Stimulated activated CD4-positive, alpha-beta T cell treated with anti-CD3 and anti-CD28 coated beads, Interleukin-4, amount 100 ng/mL, for 48 hours (primary cell): ENCODE measurements at regions not wholly inside any gene's neighbourhood (a gene's known extent, or its start where the extent isn't known, plus 50 kb on each side); places are given as distances from the start of the nearest gene placed in this dataset.

Source experiments
- DNase-seq, 2 donors: peaks; one replicate each; pipeline ENCODE4 v3.0.0-alpha.2; 2020; ENCODE audit warnings: low read depth in 2 of 2

GRCh38 chr22:48568736-48569330, 1258.8 kb downstream of the BRD1 start:
- no peak for DNase-seq

GRCh38 chr22:48567213-48567975, 1260.3 kb downstream of the BRD1 start:
- no peak for DNase-seq

GRCh38 chr22:48566741-48567140, 1260.9 kb downstream of the BRD1 start:
- no peak for DNase-seq

- DNase-seq = no peak
These were observed 1261.7 kb downstream of the BRD1 start for GRCh38 chr22:48565901-48566501.

GRCh38 chr22:48564995-48565394, 1262.7 kb downstream of the BRD1 start:
- DNase-seq = no peak

GRCh38 chr22:48563966-48564330, 1263.7 kb downstream of the BRD1 start:
- no peak for DNase-seq

- DNase-seq = no peak
These were observed 1264.3 kb downstream of the BRD1 start for GRCh38 chr22:48563118-48563965.

GRCh38 chr22:48561676-48562075, 1266.0 kb downstream of the BRD1 start:
- DNase-seq = no peak

GRCh38 chr22:48560836-48561235, 1266.8 kb downstream of the BRD1 start:
- no peak for DNase-seq

GRCh38 chr22:48560389-48560751, 1267.3 kb downstream of the BRD1 start:
- DNase-seq = no peak

GRCh38 chr22:48559647-48560388, 1267.9 kb downstream of the BRD1 start:
- no peak for DNase-seq

- DNase-seq = no peak
These were observed 1268.9 kb downstream of the BRD1 start for GRCh38 chr22:48558606-48559402.

GRCh38 chr22:48558016-48558415, 1269.7 kb downstream of the BRD1 start:
- no peak for DNase-seq

GRCh38 chr22:48557473-48557872, 1270.2 kb downstream of the BRD1 start:
- DNase-seq = no peak

- no peak for DNase-seq
These were observed 1270.9 kb downstream of the BRD1 start for GRCh38 chr22:48556751-48557150.

- DNase-seq = no peak
These were observed 1271.5 kb downstream of the BRD1 start for GRCh38 chr22:48556222-48556621.

- DNase-seq = no peak
These were observed 1272.1 kb downstream of the BRD1 start for GRCh38 chr22:48555606-48556005.

- no peak for DNase-seq
These were observed 1272.6 kb downstream of the BRD1 start for GRCh38 chr22:48554893-48555572.

- DNase-seq = no peak
These were observed 1273.9 kb downstream of the BRD1 start for GRCh38 chr22:48553694-48554308.

- DNase-seq = no peak
These were observed 1274.6 kb downstream of the BRD1 start for GRCh38 chr22:48553119-48553518.
